NCI-H1092 (cell line): ENCODE measurements at regions not wholly inside any gene's neighbourhood (a gene's known extent, or its start where the extent isn't known, plus 50 kb on each side); places are given as distances from the start of the nearest gene placed in this dataset.

Experiments used
- DNase-seq: peaks from one replicate; lab custom pipeline; 2025; lab: John Stamatoyannopoulos, UW

DNA sequence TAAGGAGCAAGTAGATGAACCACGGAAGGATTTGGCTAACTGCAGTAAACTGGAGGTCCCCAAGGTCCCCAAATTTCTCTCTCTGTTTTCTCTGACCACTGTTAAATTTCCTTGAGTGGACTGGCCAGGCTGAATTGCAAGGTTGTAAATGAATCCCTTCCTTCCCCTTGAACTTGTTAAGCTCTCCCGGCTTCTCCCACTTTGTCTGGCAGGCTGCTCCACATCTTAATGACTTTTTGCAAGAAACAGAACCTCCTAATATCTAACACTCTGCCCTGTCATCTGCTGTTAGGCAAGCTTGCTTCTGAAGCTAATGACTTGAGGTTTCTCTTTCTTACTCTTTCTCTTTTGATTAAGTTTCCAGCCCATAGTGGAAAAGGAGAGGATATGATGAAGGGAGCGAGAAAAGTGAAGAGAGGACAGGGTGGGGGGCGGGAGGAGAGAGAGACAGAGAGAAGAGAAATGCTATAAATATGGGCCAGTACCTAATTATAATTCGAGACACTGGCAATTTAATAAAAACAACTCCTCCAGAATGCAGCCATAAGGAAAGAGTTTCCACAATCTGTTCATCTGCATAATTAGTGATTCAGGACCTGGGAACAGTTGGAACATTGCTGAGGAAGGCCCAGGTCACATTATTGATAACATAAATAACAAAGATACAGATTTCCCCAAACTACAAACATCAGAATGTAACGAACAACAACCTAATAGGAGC, 437.3 kb upstream of the MPDZ start:
- DNase-seq = no peak

DNA sequence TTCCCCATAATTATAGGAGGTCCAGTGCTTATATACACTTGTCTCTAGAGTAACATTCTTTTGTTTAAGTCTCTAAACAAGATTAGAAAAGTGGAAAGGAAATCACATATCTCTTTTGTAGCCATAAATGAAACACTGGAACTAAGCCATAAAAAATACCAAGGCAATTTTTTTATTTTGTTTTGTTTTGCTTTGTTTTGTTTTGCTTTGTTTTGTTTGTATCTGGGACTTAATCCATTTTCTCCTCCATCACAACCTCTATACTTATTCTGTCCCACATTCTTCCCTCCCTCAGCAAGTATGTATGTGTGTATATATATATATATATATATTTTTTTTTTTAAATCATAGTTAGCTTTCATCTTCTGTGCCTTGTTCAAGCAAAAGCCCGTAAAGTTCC, 436.6 kb upstream of the MPDZ start:
- DNase-seq = no peak

DNA sequence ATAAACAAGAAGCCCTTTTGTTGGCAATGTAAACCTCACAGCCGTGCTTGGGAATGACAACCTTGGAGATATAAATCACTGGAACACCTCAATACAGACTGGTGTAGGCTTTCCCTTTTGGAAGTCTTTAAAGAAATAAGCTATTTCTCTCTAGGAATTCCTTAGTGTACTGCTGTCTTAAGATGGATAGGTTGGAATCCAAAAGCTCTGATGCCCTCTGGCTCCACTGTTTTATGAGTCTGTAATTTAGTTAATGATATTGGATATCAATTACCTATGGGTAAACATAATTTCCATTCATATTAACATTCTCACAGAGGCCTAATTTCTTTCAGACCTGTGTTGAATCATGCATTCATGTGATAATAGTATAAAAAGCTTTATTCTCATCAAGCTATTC, 435.9 kb upstream of the MPDZ start:
- DNase-seq = no peak

DNA sequence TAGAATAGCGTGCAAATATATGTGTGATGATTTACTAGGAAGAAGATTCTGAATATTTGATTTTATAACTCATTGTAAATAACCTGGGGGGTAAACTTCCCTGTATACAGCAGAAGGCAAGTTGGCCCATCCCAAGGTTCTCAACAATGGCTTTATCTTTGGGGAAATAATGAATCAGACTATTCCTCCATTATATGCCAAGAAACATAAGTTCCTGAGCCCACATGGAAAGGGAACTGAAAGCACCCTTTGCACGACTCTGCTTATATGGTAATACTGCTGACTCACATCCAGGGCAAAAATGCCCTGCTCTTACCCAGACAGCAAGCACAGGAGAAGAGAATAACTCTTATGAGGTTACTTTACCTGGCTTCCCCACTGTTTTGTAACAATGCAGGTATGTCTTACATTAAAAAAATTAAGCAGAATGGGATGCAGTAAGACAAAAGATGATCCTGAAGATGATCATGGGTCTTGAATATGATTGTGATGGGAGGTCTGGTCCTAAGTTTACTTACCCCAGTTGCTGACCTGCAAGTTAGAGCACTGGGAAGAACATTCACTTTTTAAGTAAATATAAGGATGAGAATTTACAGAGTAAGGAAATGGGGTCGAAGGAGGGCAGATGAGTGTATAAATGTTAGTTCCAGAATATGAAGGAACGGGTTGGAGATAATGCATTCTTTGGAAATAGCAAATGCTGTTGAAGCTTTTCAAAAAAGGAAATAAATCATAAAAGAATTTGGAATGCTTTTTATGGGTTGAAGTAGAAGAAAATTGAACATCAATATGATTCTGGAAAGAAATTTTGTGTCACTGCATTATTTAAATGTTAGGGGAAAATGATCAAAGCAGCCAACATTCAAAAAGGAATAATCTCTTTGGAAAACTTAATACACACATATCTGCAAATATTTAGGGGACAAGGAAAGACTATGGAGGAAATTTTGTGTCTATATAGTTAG, 428.4 kb upstream of the MPDZ start:
- no peak for DNase-seq

DNA sequence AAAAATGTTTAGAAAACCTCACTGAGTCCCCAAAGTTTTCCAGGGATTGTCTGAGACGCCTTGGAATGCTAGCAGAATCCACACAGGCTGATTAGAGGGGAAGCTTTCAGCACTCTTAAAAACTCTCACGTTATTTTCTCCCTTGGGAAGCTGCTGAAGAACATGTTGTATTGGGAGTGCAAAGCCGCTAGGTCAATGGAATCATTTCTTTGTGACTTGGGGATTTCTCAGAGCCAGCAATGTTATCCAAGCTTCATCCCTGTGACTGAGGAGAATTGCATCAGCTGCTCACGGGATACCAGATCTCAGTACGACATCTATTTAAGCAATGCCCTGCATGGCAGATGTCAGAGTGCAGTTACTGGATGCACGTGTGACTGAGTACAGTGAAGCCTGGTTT, 426.4 kb upstream of the MPDZ start:
- no peak for DNase-seq

DNA sequence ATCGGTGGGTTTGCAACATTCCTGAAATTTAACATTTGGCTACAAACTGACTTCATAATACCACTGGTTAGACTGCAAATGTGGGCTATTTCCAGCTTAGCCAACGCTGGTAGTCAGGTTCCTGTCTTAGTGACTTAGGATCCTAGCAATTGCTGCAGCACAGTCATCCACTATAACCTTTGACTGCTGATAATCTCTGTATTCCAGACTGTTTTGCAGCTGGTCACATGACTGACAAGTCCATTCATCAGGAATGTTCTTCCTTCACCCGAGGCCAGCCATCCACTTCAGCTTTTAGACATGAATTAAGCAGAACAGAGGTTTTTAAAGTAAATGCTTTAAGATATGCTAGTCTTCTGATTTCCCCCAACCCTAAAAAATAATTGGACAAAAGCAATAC, 425.9 kb upstream of the MPDZ start:
- no peak for DNase-seq

DNA sequence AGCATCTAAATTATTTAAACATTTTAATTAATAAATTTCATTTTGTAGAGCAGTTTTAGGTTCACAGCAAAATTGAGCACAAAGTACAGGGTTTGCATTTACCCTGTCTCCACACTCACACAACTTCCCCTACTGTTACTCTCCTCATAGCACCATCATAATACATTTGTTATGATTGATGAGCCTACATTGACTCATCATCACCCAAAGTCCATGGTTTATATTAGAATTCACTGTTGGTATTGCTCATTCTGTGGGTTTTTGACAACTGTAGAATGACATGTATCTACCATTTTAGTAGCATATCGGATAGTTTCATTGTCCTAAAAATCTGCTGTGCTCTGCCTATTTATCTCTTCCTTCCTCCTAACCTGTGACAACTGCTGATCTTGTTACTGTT, 411.1 kb upstream of the MPDZ start:
- no peak for DNase-seq

DNA sequence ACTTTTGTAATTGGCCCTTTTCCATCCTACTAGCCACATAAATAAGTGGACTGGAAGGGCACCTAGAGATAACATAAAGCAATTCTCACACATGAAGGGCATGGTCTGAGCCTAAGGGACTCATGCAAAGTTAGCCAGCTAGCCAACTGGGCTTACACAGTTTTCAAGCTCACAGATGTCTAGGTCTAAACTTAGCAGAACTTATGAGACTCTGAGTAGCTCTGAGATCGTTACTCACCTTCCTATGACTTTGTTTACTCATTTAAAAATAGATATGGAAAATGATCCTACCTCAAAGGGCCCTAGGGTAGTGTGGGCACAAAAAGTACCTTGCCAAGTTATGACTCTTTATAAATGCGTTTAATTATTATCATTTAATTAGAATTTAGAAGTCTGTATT, 410.4 kb upstream of the MPDZ start:
- no peak for DNase-seq

DNA sequence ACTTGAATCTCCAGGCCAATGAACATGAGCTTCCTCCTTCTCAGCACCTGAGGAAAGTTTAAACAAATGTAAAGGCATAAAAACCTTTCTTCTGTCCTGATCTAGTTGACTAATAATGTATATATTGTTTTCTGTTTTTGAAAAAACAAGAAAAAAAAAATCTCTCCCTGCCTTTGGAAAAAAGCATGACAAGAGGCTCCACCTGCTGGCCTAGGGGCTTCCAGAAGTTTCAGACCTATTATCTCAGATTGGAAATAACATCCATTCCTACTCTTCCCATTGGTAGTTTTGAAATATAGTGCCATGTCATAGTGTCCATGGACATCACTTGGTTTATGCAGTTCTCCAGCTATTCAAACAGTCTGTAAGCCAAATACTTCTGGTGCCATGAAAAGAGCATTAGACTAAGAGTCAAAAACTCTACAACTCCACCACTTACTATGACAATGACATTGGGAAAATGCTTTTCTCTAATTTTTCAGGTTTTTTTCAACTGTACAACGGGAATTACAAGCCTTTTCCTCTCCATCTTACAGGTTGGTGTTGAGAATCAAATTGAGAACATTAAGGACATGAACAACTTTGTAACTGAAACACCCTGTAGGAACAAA, 409.6 kb upstream of the MPDZ start:
- DNase-seq = no peak

DNA sequence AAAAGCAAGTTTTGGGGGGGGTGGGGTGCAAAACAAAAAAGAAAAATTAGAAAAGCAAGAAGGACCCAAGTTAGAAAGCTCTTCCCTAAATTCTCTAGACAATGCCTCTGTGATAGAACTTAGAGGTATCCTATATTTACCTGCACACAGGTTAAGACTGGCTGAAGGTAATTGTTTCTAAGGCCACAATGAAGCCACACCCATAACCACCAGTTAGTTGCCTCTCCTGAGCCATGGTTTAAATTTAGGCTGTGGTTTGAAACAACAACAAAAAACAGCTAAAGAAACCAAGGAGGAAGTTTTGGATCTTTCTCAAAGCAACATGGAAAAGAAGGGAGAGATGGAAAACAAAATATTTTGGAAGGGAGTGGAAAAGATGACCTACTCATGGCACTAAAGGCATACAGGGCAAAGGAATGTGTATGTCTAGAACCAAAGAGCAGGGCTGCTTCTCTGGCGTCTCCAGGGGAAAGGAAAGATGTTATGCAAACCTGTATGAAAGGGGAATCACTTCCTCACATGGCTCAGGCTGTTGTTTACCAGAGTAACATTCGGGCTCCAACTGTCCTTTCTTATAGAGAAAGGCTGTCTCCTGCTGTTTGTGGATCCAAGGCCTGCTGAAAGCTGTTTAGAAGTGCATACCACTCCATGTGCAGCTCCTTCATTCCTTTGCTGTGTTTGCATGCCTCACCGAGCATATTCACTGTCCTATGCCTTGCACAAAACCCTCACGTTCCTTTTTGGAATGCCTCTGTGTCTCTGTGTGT, 408.9 kb upstream of the MPDZ start:
- no peak for DNase-seq

DNA sequence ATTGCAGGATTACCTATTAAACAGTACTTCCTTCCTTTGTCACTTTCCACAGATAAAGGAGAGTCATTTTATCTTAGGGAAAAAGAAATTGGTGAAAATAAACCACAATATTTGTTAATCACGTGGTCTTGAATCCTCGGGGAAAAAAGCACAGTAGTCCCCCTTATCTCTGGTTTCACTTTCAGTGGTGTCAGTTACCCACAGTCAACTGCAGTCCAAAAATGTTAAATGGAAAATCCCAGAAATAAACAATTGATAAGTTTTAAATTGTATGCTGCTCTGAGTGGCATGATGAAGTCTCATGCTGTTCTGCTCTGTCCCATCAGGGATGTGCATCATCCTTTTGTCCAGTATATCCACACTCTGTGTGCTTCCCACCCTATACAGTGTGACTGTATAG, 405.2 kb upstream of the MPDZ start:
- no peak for DNase-seq

DNA sequence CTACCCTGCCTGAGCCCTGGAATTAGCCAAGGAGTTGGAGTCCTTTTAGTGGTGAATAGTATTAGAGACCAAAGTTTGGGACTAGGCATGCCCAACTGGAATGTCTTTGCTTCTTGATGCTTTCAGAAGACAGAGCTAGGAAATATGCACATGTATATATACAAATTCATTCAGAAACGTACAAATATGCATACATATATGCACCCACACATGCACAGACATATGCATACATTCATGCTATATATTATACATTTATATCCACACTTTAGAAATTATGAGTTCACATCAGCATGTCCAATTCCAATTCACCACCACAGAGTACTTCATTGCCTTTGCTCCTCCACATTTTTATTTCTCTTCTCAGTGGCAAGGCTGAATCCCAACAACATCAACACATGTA, 398.3 kb upstream of the MPDZ start:
- no peak for DNase-seq

DNA sequence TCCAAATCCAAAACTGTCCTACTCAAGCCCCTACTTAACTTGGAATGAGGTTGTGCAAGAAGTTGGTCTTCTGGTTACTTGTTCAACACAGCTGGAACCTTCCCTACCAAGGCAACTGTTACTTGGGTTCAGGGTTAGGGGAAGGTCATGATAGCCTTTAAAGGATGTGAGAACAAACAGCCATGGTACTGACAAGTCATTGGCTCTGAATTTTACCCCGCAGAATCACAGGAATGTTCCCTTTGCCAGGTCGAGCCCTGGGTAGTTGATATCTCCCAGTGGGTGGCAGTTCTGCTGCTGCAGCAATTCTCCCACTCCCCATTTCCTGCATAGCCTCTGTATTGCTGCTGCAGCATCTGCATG, 396.1 kb upstream of the MPDZ start:
- DNase-seq = no peak

DNA sequence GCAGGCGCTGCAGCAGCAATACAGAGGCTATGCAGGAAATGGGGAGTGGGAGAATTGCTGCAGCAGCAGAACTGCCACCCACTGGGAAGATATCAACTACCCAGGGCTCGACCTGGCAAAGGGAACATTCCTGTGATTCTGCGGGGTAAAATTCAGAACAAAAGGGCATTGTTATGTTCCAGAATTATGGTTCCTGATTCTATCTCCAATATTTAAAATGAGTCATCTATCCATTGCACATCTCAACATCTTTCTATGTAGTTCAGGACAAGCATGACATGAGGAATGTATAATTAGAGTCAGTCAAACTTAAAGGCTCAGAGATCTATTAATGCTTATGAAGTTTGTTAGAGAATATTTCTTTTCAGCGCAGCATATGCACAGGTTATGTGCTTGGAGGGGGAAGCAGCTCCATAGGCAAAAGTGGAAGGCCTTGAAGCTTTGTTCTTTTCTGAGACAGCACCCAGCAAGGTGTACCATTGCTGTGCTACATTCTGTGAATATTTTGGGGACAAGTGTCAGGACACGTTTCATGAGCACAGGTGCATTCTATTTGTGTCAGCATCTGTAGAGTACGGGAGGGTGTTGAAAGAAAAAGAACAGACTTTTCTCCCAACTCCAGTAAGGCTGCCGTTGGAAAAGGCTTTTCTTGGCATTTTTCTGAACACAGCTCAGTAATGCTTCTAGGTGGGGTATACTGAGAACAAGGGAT, 395.6 kb upstream of the MPDZ start:
- no peak for DNase-seq

DNA sequence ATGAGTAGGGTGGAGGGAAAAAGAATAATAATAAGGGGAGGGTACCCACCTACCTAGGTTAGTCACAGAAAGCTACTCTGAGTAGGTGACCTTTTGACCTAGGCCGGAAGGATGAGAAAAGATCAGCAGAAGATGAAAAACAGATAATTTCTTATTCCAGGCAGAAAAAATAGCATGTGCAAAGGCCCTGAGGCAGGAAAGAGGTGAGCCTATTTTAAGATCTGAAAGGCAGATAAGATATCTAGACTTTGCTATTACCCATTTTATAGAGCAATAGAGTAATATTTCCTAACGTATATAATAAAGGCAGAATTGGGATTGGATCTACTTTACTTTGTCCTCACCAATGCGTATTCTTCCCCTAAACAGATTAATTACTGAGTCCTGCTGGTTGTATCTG, 393.9 kb upstream of the MPDZ start:
- no peak for DNase-seq

DNA sequence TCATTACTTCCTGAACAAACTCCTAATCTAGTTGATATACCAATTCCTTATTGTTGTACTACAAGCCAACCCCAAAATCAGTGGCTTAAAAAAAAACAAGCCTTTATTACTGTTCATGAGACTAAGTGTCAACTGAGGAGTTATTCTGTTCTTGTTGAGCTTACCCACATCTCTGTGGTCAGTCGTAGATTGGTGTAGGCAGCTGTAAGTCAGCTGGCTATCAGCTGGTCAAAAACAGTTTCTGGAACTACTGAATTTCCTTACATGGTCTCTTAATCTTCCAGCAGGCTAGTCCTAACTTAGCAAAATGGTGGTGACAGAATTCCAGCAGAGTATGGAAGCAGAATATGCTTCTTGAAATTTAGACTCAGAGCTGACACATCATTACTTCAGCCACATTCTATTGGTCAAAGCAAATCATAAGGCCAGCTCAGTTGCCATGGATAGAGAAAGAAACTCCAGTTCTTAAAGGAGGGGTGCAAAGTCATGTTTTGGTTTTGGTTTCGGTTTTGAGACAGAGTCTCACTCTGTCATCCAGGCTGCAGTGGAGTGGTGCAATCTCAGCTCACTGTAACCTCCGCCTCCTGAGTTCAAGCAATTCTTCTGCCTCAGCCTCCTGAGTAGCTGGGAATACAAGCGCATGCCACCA, 386.1 kb upstream of the MPDZ start:
- DNase-seq = no peak

DNA sequence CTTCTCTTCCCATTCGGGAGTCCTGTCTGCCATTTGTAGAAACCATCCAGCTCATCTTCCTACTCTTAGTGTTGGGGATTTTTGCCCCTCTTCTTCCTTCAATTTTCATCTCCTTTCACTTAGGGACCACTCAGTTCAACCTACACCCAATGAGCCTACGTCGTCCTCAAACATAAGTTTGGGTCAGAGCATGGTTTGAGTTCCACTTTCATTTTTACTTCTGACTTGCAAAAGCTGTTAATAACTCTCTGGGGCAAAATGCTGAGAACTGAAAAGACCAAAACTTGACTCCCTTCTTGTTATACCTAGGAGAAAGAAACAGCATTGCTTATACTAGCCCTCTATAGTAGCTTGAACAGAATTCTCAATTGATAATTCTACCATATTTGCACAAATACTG, 381.5 kb upstream of the MPDZ start:
- no peak for DNase-seq

DNA sequence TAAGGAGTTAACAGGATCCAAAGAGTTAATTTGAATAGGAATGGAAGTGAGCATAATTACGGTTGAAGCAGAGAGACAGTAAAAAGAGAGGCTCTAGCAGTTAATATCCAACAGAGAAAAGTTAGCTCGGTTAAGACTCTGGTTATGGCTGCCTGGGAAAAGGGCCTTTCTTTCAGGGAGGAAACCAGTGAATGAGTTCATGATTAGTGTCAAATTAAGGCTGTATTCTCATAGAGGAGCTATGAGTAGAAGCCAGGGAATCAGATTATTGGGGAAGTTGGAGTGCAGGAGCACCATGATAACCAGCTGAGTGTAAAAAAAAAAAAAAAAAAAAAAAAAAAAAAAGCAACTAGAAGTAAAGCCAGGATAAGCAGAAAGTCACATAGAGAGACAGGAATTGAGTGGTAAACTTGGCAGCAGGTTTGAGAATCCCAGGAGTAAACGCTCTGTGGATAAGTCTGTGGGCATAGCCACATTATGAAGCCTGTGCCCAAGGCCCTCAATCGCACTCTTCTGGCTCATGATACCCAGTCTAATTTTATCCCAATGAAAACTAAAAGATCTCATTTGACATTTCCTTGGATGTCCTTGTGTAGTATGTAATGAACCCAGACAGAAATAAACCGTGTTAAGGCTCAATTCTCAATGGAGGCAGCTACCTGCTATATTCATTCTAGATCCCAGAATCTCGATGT, 372.6 kb upstream of the MPDZ start:
- no peak for DNase-seq

DNA sequence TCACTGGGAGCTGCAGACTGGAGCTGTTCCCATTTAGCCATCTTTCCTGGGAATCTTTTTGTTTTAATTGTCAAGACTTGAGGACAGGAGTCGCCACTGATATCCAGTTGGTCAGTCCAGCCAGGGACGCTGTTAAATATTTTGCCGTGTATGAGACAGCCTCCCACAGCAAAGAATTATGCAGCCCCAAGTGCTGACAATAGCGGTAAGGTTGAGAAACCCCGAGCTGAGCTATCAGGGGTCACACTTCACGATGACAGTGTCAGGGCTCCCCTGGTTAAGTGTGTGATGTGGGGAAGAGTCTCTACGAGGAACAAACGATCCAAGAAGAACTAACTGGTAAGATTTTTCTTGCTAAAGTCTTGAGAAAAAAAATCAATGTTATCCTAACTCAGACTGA, 372.0 kb upstream of the MPDZ start:
- DNase-seq = no peak

DNA sequence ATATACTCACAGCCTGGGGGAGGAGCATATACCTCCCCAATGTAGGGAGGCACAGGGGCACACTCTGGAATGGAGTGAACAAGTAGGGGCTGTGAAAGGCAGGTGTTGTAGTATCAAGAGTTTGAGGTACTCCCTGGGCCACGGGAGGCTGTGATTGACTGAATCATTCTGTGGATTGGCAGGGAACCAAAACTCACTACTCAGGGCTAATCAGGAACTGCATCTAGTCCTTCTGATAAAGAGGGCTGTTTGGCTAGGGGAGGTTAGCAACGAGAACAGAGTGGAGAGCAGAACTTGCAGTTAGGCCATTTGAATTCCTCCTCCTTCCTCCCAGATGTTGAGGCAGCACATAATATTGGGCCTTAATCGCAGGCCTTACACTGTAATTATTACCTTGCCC, 369.2 kb upstream of the MPDZ start:
- DNase-seq = no peak

DNA sequence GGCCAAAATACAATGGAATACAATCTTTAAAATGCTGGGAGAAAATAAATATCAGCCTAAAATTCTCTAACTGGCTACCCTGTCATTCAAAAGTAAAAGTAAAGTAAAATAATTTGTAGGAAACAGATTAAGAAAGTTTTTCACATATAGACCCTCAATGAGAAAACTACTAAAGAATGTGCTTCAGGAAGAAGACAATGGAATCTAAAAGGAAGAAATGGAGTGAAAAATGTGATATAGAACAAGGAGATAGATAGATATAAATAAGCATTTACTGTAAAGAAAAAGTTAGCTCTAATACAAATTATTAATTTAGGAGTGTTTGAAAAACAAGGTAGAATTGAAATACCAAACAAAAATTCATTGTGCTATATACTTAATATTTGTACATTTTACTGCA, 368.6 kb upstream of the MPDZ start:
- DNase-seq = no peak
